Brain microvascular endothelial cell (primary cell): ENCODE measurements at regions not wholly inside any gene's neighbourhood (a gene's known extent, or its start where the extent isn't known, plus 50 kb on each side); places are given as distances from the start of the nearest gene placed in this dataset.

Source experiments
- DNase-seq: peaks from one replicate; pipeline ENCODE4 v3.0.0-alpha.2; 2020
- H3K27ac ChIP-seq: fragments of 250-450 bp; sonication (Bioruptor Pico); 2 replicates; pipeline ENCODE4 v1.5.1; 2020; ENCODE audit warnings: mild to moderate bottlenecking, moderate library complexity
- H3K27me3 ChIP-seq: fragments of 250-450 bp; sonication (Bioruptor Pico); replicated peaks from 2 replicates; pipeline ENCODE4 v1.5.1; 2020; ENCODE audit warnings: mild to moderate bottlenecking
- H3K36me3 ChIP-seq: fragments of 250-450 bp; sonication (Bioruptor Pico); replicated peaks from 2 replicates; pipeline ENCODE4 v1.5.1; 2020; ENCODE audit warnings: mild to moderate bottlenecking
- H3K4me3 ChIP-seq: 2 replicates; pipeline ENCODE4 v1.5.1; 2011; ENCODE audit warnings: low read depth, mild to moderate bottlenecking, control low read depth, low read length, moderate library complexity
- CTCF ChIP-seq: IDR thresholded peaks from 2 replicates; pipeline ENCODE4 v1.5.1; 2011; ENCODE audit warnings: low read depth, mild to moderate bottlenecking, moderate library complexity, low read length, control low read depth, inconsistent platforms; ENCODE audit errors: missing control alignments
- in situ Hi-C: cut with HindIII; loops from 2 replicates; pipeline ENCODE4 v1.10.0; 2017; ENCODE audit warnings: low sequenced_read_pairs, low pct_ligation_motif_present

GRCh38 chr14:37857774-37858266, 262.4 kb downstream of the TTC6 start:
- in situ Hi-C loops = no loop called here
- DNase-seq = no peak

GRCh38 chr14:37858733-37859132, 263.3 kb downstream of the TTC6 start:
- no peak for TF ChIP-seq CTCF
- DNase-seq = no peak
- H3K27ac ChIP-seq = no peak overlapping the region
- in situ Hi-C loops = no loop called here
- H3K4me3 ChIP-seq = no peak overlapping the region
- H3K27me3 ChIP-seq = no peaks in the 10 kb centered on the region
- no peaks in the 10 kb centered on the region for H3K36me3 ChIP-seq

More at GRCh38 chr14:37857774-37858266, 262.4 kb downstream of the TTC6 start:
- no peaks in the 10 kb centered on the region for H3K36me3 ChIP-seq
- no peak overlapping the region for H3K4me3 ChIP-seq
- H3K27ac ChIP-seq = no peak overlapping the region
- no peaks in the 10 kb centered on the region for H3K27me3 ChIP-seq
- no peak for TF ChIP-seq CTCF

GRCh38 chr14:37859177-37859576, 263.7 kb downstream of the TTC6 start:
- Histone ChIP-seq H3K4me3 (no peak overlapping the region), H3K27ac (no peak overlapping the region), H3K27me3 (no peaks in the 10 kb centered on the region), H3K36me3 (no peaks in the 10 kb centered on the region)
- in situ Hi-C loops = no loop called here
- no peak for TF ChIP-seq CTCF
- no peak for DNase-seq

GRCh38 chr14:37862263-37862662, 266.8 kb downstream of the TTC6 start:
- Histone ChIP-seq H3K27me3 (no peaks in the 10 kb centered on the region), H3K27ac (no peak overlapping the region), H3K36me3 (no peaks in the 10 kb centered on the region), H3K4me3 (no peak overlapping the region)
- no peak for DNase-seq
- TF ChIP-seq CTCF = no peak
- in situ Hi-C loops = no loop called here

GRCh38 chr14:37864128-37864527, 268.7 kb downstream of the TTC6 start:
- no peak for TF ChIP-seq CTCF
- H3K27me3 ChIP-seq = no peaks in the 10 kb centered on the region
- no peak for DNase-seq
- no peaks in the 10 kb centered on the region for H3K36me3 ChIP-seq
- no peak overlapping the region for H3K4me3 ChIP-seq
- in situ Hi-C loops = no loop called here
- H3K27ac ChIP-seq = no peak overlapping the region
